HG03354 (cell line): ENCODE measurements at regions not wholly inside any gene's neighbourhood (a gene's known extent, or its start where the extent isn't known, plus 50 kb on each side); places are given as distances from the start of the nearest gene placed in this dataset.
A peak's percentile ranks its signal among the peaks of the same experiment; 100 is the strongest.

Experiments used
- ATAC-seq: cut with Tn5 transposase; IDR thresholded peaks from one replicate; pipeline ENCODE4 v1.9.1; 2021; ENCODE audit warnings: mild to moderate bottlenecking; ENCODE audit not compliant: unreplicated experiment, poor library complexity, severe bottlenecking

- no peak for ATAC-seq
These were observed 127.1 kb downstream of the NMUR2 start for GRCh38 chr5:152277936-152278335.

- ATAC-seq, result no peak
These were observed 130.9 kb downstream of the NMUR2 start for GRCh38 chr5:152274224-152274623.

- peak; percentile 46 for ATAC-seq
These were observed 133.7 kb downstream of the NMUR2 start for GRCh38 chr5:152271420-152271819.

GRCh38 chr5:152270096-152270495 lies 135.0 kb downstream of the NMUR2 start:
- no peak for ATAC-seq

GRCh38 chr5:152269533-152269932 lies 135.5 kb downstream of the NMUR2 start:
- no peak for ATAC-seq

GRCh38 chr5:152264645-152265254 lies 140.3 kb downstream of the NMUR2 start:
- no peak for ATAC-seq

- no peak for ATAC-seq
These were observed 142.4 kb downstream of the NMUR2 start for GRCh38 chr5:152262667-152263066.

GRCh38 chr5:152260940-152261339 lies 144.1 kb downstream of the NMUR2 start:
- ATAC-seq, result no peak

- no peak for ATAC-seq
These were observed 145.4 kb downstream of the NMUR2 start for GRCh38 chr5:152259702-152260101.

- no peak for ATAC-seq
These were observed 148.5 kb downstream of the NMUR2 start for GRCh38 chr5:152256580-152256979.

GRCh38 chr5:152255411-152255810 lies 149.7 kb downstream of the NMUR2 start:
- ATAC-seq, result no peak

GRCh38 chr5:152247850-152248385 lies 157.2 kb downstream of the NMUR2 start:
- ATAC-seq, result no peak

- no peak for ATAC-seq
These were observed 158.7 kb downstream of the NMUR2 start for GRCh38 chr5:152246401-152246800.

- ATAC-seq, result no peak
These were observed 167.5 kb downstream of the NMUR2 start for GRCh38 chr5:152237531-152237930.

- no peak for ATAC-seq
These were observed 178.9 kb downstream of the NMUR2 start for GRCh38 chr5:152226191-152226590.

GRCh38 chr5:152221721-152222629 lies 183.1 kb downstream of the NMUR2 start:
- no peak for ATAC-seq

GRCh38 chr5:152218694-152219093 lies 186.4 kb downstream of the NMUR2 start:
- ATAC-seq, result no peak

- no peak for ATAC-seq
These were observed 199.3 kb downstream of the NMUR2 start for GRCh38 chr5:152205804-152206203.

- ATAC-seq, result no peak
These were observed 202.8 kb downstream of the NMUR2 start for GRCh38 chr5:152202321-152202720.

- no peak for ATAC-seq
These were observed 211.5 kb downstream of the NMUR2 start for GRCh38 chr5:152193391-152194107.
